ENCODE measurements at regions not wholly inside any gene's neighbourhood (a gene's known extent, or its start where the extent isn't known, plus 50 kb on each side); places are given as distances from the start of the nearest gene placed in this dataset.

DNA sequence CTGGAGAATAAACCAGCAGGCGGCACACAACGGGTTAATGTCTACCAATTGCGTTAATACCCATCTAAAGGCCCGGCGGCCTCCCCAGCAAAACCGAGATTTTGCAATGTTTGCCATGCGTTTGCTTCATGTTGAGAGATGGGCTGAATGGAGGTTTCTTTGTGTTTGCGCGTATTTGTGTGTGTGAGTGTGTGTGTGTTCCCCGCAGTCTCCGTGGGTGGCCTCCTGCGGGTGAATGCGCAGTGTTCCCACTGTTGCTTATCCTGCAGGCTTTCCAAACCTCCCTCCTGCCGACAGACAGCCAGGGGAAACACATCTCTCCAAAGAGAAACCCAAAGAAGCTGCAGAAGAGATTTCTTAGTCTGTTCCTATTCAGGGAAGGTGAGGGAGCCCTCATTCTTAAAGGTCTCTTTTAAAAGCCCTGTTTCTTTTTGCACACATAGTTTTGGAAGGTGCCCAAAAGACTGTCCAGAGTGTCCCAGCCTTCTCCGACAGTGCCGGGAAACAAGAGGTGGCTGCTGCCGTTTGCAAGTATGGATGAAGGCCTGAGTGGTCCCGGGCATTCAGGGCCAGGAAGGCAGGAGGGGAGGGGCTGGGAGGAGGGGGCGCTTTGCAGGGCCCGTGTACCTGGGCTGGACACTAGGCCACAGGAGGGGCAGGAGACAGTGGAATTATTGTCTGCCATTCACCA is 103.8 kb upstream of the ERCC6L2 start:
- no peaks in the 10 kb centered on the region for H3K36me3 ChIP-seq (ENCODE audit: control insufficient read depth in 1 of 2, insufficient read depth in 2 of 2, low read length in 2 of 2)
- no peaks in the 10 kb centered on the region for H3K9me3 ChIP-seq (ENCODE audit: control insufficient read depth in 1 of 2, low read length in 2 of 2)
- peak overlapping the region; percentile 14 for H3K27ac ChIP-seq (ENCODE audit: low read length)
- peaks cover 4 to 12% of the 10 kb centered on the region in 2 donors for H3K4me1 ChIP-seq (ENCODE audit: control insufficient read depth in 1 of 2, insufficient read depth in 2 of 2, low read length in 2 of 2)
- no peaks in the 10 kb centered on the region for H3K27me3 ChIP-seq (ENCODE audit: low read depth, low read length)
- H3K4me3 ChIP-seq (ENCODE audit: low read depth in 1 of 2, low read length in 2 of 2): peak overlapping the region; percentile 9 to 36

DNA sequence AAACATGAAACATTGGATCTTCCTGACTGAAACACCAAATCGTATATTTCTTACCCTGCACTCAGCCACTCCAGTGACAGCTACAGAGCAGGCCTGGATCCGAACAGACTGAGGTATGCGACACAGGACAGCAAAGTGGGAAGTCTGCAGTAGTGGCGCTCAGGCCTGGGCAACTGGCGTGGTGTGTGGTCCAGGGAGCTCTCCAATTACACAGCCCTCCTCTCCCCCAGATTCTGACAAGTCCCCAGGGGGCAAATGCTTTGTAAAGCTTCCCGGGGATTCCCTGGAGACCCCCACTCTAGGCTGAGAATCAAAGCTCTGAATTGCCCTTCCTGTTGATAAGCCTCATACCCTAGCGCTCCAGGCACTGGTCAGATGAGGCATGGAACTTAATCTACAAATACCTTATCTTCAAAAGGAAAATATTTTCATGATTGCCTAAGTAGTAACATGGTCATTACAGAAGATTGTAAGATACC is 104.8 kb upstream of the ERCC6L2 start:
- no peaks in the 10 kb centered on the region for H3K27me3 ChIP-seq (ENCODE audit: low read depth, low read length)
- peaks cover 4 to 12% of the 10 kb centered on the region in 2 donors for H3K4me1 ChIP-seq (ENCODE audit: control insufficient read depth in 1 of 2, insufficient read depth in 2 of 2, low read length in 2 of 2)
- H3K27ac ChIP-seq (ENCODE audit: low read length): no peak overlapping the region
- no peak overlapping the region for H3K4me3 ChIP-seq (ENCODE audit: low read depth in 1 of 2, low read length in 2 of 2)
- H3K9me3 ChIP-seq (ENCODE audit: control insufficient read depth in 1 of 2, low read length in 2 of 2): no peaks in the 10 kb centered on the region
- H3K36me3 ChIP-seq (ENCODE audit: control insufficient read depth in 1 of 2, insufficient read depth in 2 of 2, low read length in 2 of 2): no peaks in the 10 kb centered on the region

GRCh38 chr9:95769909-95770433 is 105.5 kb upstream of the ERCC6L2 start:
- H3K9me3 ChIP-seq (ENCODE audit: control insufficient read depth in 1 of 2, low read length in 2 of 2): no peaks in the 10 kb centered on the region
- no peaks in the 10 kb centered on the region for H3K27me3 ChIP-seq (ENCODE audit: low read depth, low read length)
- H3K4me1 ChIP-seq (ENCODE audit: control insufficient read depth in 1 of 2, insufficient read depth in 2 of 2, low read length in 2 of 2): peaks cover 4 to 12% of the 10 kb centered on the region in 2 donors
- no peaks in the 10 kb centered on the region for H3K36me3 ChIP-seq (ENCODE audit: control insufficient read depth in 1 of 2, insufficient read depth in 2 of 2, low read length in 2 of 2)
- H3K4me3 ChIP-seq (ENCODE audit: low read depth in 1 of 2, low read length in 2 of 2): no peak overlapping the region
- H3K27ac ChIP-seq (ENCODE audit: low read length): no peak overlapping the region

- Histone ChIP-seq H3K4me1 (ENCODE audit: control insufficient read depth in 1 of 2, insufficient read depth in 2 of 2, low read length in 2 of 2) (peaks cover 4 to 12% of the 10 kb centered on the region in 2 donors), H3K4me3 (ENCODE audit: low read depth in 1 of 2, low read length in 2 of 2) (no peak overlapping the region), H3K27me3 (ENCODE audit: low read depth, low read length) (no peaks in the 10 kb centered on the region), H3K27ac (ENCODE audit: low read length) (no peak overlapping the region), H3K9me3 (ENCODE audit: control insufficient read depth in 1 of 2, low read length in 2 of 2) (no peaks in the 10 kb centered on the region), H3K36me3 (ENCODE audit: control insufficient read depth in 1 of 2, insufficient read depth in 2 of 2, low read length in 2 of 2) (no peaks in the 10 kb centered on the region)
Measured at GRCh38 chr9:95769473-95769872, 106.0 kb upstream of the ERCC6L2 start.

DNA sequence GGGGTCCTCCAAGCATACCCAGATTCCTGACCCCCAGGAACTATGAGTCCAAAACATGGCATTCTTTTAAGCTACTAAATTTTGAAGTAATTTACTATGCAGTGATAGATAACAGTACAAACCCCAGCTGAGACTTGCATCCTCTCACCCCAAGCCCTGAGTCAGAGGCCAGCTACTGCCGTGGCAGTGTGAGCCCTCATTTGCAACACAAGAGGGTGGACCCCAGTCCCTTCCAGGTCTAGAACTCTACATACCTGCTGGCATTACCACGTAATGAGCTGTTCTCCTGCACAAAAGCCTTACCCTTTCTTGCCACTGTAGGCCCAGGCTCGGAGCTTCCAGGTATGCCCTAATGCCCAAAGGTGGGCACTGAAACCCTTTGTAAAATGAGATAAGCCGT is 108.6 kb upstream of the ERCC6L2 start:
- H3K36me3 ChIP-seq (ENCODE audit: control insufficient read depth in 1 of 2, insufficient read depth in 2 of 2, low read length in 2 of 2): no peaks in the 10 kb centered on the region
- H3K4me3 ChIP-seq (ENCODE audit: low read depth in 1 of 2, low read length in 2 of 2): no peak overlapping the region
- H3K4me1 ChIP-seq (ENCODE audit: control insufficient read depth in 1 of 2, insufficient read depth in 2 of 2, low read length in 2 of 2): peaks cover 4 to 7% of the 10 kb centered on the region in 2 donors
- no peaks in the 10 kb centered on the region for H3K27me3 ChIP-seq (ENCODE audit: low read depth, low read length)
- no peaks in the 10 kb centered on the region for H3K9me3 ChIP-seq (ENCODE audit: control insufficient read depth in 1 of 2, low read length in 2 of 2)
- no peak overlapping the region for H3K27ac ChIP-seq (ENCODE audit: low read length)

- Histone ChIP-seq H3K4me1 (ENCODE audit: control insufficient read depth in 1 of 2, insufficient read depth in 2 of 2, low read length in 2 of 2) (no peaks in the 10 kb centered on the region), H3K9me3 (ENCODE audit: control insufficient read depth in 1 of 2, low read length in 2 of 2) (no peaks in the 10 kb centered on the region), H3K36me3 (ENCODE audit: control insufficient read depth in 1 of 2, insufficient read depth in 2 of 2, low read length in 2 of 2) (no peaks in the 10 kb centered on the region), H3K27ac (ENCODE audit: low read length) (no peak overlapping the region), H3K27me3 (ENCODE audit: low read depth, low read length) (no peaks in the 10 kb centered on the region), H3K4me3 (ENCODE audit: low read depth in 1 of 2, low read length in 2 of 2) (peak overlapping the region; percentile 37 to 43)
Measured at GRCh38 chr9:95764533-95765319, 110.8 kb upstream of the ERCC6L2 start.

GRCh38 chr9:95763983-95764382 is 111.5 kb upstream of the ERCC6L2 start:
- Histone ChIP-seq H3K27me3 (ENCODE audit: low read depth, low read length) (no peaks in the 10 kb centered on the region), H3K27ac (ENCODE audit: low read length) (no peak overlapping the region), H3K4me3 (ENCODE audit: low read depth in 1 of 2, low read length in 2 of 2) (no peak overlapping the region)

DNA sequence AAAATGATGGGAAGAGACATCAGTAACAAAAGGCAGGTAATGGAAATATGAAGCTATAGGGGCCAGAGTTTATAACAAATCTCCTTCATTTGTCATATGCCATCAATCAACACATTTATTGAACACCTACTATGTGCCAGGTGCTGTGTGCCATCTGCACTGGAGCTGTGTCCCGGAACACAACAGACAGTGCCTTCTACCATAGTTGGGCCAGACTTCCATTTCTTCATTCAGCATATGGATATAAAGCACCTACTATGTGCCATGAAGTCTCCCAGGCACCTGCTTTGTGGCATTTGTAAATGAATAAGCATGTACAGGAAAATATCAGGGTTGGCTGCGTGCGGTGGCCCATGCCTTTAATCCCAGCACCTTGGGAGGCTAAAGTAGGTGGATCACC is 112.5 kb upstream of the ERCC6L2 start:
- Histone ChIP-seq H3K4me1 (ENCODE audit: control insufficient read depth in 1 of 2, insufficient read depth in 2 of 2, low read length in 2 of 2) (no peaks in the 10 kb centered on the region), H3K36me3 (ENCODE audit: control insufficient read depth in 1 of 2, insufficient read depth in 2 of 2, low read length in 2 of 2) (no peaks in the 10 kb centered on the region), H3K4me3 (ENCODE audit: low read depth in 1 of 2, low read length in 2 of 2) (no peak overlapping the region)

More at GRCh38 chr9:95763983-95764382, 111.5 kb upstream of the ERCC6L2 start:
- no peaks in the 10 kb centered on the region for H3K9me3 ChIP-seq (ENCODE audit: control insufficient read depth in 1 of 2, low read length in 2 of 2)
- H3K4me1 ChIP-seq (ENCODE audit: control insufficient read depth in 1 of 2, insufficient read depth in 2 of 2, low read length in 2 of 2): no peaks in the 10 kb centered on the region
- no peaks in the 10 kb centered on the region for H3K36me3 ChIP-seq (ENCODE audit: control insufficient read depth in 1 of 2, insufficient read depth in 2 of 2, low read length in 2 of 2)

DNA sequence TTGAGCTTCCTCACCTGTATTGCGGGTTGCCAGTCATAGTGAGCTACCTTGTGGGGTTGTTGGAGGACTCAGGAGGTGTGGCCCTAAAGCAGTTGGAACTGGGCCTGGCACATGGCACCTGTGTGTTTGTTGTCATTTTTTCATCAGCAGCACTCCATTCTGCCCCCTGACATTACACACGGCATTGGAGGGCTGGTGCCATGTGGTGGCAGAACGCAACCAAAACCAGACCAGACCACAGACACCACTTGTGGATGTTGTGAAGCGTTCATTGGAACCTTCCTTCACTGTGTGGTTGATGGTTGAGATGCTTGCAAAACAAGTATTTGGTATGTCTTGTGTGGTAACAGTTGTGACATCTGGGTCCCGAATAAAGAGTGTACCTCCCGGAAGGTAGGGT is 113.2 kb upstream of the ERCC6L2 start:
- no peak overlapping the region for H3K27ac ChIP-seq (ENCODE audit: low read length)
- H3K36me3 ChIP-seq (ENCODE audit: control insufficient read depth in 1 of 2, insufficient read depth in 2 of 2, low read length in 2 of 2): no peaks in the 10 kb centered on the region
- H3K4me3 ChIP-seq (ENCODE audit: low read depth in 1 of 2, low read length in 2 of 2): no peak overlapping the region
- no peaks in the 10 kb centered on the region for H3K9me3 ChIP-seq (ENCODE audit: control insufficient read depth in 1 of 2, low read length in 2 of 2)
- no peaks in the 10 kb centered on the region for H3K27me3 ChIP-seq (ENCODE audit: low read depth, low read length)
- H3K4me1 ChIP-seq (ENCODE audit: control insufficient read depth in 1 of 2, insufficient read depth in 2 of 2, low read length in 2 of 2): peaks cover 0 to 1% of the 10 kb centered on the region in 2 donors

More for the DNA sequence above, 112.5 kb upstream of the ERCC6L2 start:
- Histone ChIP-seq H3K27ac (ENCODE audit: low read length) (no peak overlapping the region), H3K27me3 (ENCODE audit: low read depth, low read length) (no peaks in the 10 kb centered on the region), H3K9me3 (ENCODE audit: control insufficient read depth in 1 of 2, low read length in 2 of 2) (no peaks in the 10 kb centered on the region)

DNA sequence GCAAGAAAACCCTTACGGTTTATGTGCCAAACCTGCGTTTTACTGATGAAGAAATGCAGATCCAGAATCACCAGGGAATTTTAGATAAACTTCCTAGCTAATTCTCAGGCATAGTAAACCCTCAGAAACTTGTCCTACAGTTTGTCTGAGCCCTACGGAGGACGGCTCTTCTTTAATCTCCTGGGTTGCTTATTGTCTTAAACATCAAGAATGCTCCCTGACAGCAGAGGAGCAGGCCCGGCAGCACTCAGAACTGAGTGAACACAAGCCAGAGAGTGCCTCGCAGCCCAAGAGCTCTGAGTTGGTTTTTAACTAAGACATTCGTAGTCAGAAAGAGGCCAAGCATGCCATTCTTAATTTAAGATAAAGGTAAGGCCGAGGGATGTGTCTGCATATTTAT is 114.7 kb upstream of the ERCC6L2 start:
- H3K4me1 ChIP-seq (ENCODE audit: control insufficient read depth in 1 of 2, insufficient read depth in 2 of 2, low read length in 2 of 2): peaks cover 0 to 6% of the 10 kb centered on the region in 2 donors

GRCh38 chr9:95757439-95757838 is 118.1 kb upstream of the ERCC6L2 start:
- Histone ChIP-seq H3K9me3 (ENCODE audit: control insufficient read depth in 1 of 2, low read length in 2 of 2) (no peaks in the 10 kb centered on the region), H3K27me3 (ENCODE audit: low read depth, low read length) (no peaks in the 10 kb centered on the region), H3K27ac (ENCODE audit: low read length) (peak overlapping the region; percentile 32), H3K36me3 (ENCODE audit: control insufficient read depth in 1 of 2, insufficient read depth in 2 of 2, low read length in 2 of 2) (no peaks in the 10 kb centered on the region), H3K4me3 (ENCODE audit: low read depth in 1 of 2, low read length in 2 of 2) (no peak overlapping the region), H3K4me1 (ENCODE audit: control insufficient read depth in 1 of 2, insufficient read depth in 2 of 2, low read length in 2 of 2) (peaks cover 0 to 13% of the 10 kb centered on the region in 2 donors)

More for the DNA sequence above, 114.7 kb upstream of the ERCC6L2 start:
- Histone ChIP-seq H3K4me3 (ENCODE audit: low read depth in 1 of 2, low read length in 2 of 2) (no peak overlapping the region), H3K27me3 (ENCODE audit: low read depth, low read length) (no peaks in the 10 kb centered on the region), H3K27ac (ENCODE audit: low read length) (no peak overlapping the region), H3K9me3 (ENCODE audit: control insufficient read depth in 1 of 2, low read length in 2 of 2) (no peaks in the 10 kb centered on the region), H3K36me3 (ENCODE audit: control insufficient read depth in 1 of 2, insufficient read depth in 2 of 2, low read length in 2 of 2) (no peaks in the 10 kb centered on the region)
